Neural cell (in vitro differentiated cells): ENCODE measurements at regions not wholly inside any gene's neighbourhood (a gene's known extent, or its start where the extent isn't known, plus 50 kb on each side); places are given as distances from the start of the nearest gene placed in this dataset.

Source experiments
- H2AFZ ChIP-seq: fragments of 200-600, 300-800 bp; sonication (generic), shearing (Covaris generic); 2 replicates; pipeline ENCODE4 v1.6.0; 2014; ENCODE audit warnings: low read depth, mild to moderate bottlenecking, antibody characterized with exemption, low read length, moderate library complexity
- H3F3A ChIP-seq: fragments of 200-600 bp; shearing (Covaris generic); 2 replicates; pipeline ENCODE4 v1.6.1; 2016; ENCODE audit warnings: mild to moderate bottlenecking, moderate library complexity, mixed read lengths, antibody characterized with exemption, low read length; ENCODE audit not compliant: insufficient read depth, poor library complexity, severe bottlenecking
- H3K27ac ChIP-seq: fragments of 200-600, 300-800 bp; sonication (generic), shearing (Covaris generic); 2 replicates; pipeline ENCODE4 v1.5.1; 2014; ENCODE audit warnings: mild to moderate bottlenecking, low read length, moderate library complexity
- H3K27me3 ChIP-seq: fragments of 300-800, 200-600 bp; sonication (generic), shearing (Covaris generic); 2 replicates; pipeline ENCODE4 v1.6.0; 2014; ENCODE audit warnings: mild to moderate bottlenecking, low read depth, low read length, moderate library complexity; ENCODE audit not compliant: insufficient read depth
- H3K36me3 ChIP-seq: fragments of 300-800, 200-600 bp; sonication (generic), shearing (Covaris generic); 2 replicates; pipeline ENCODE4 v1.5.1; 2014; ENCODE audit warnings: mild to moderate bottlenecking, antibody characterized with exemption, low read length, moderate library complexity; ENCODE audit not compliant: insufficient read depth
- H3K4me2 ChIP-seq: fragments of 300-800, 200-600 bp; sonication (generic), shearing (Covaris generic); 2 replicates; pipeline ENCODE4 v1.6.0; 2014; ENCODE audit warnings: mild to moderate bottlenecking, low read length
- H3K4me3 ChIP-seq: fragments of 300-800, 200-600 bp; sonication (generic), shearing (Covaris generic); 2 replicates; pipeline ENCODE4 v1.5.1; 2014; ENCODE audit warnings: mild to moderate bottlenecking, low read length, moderate library complexity
- H3K79me2 ChIP-seq: fragments of 200-600 bp; shearing (Covaris generic); replicated peaks from 2 replicates; pipeline ENCODE4 v1.6.0; 2014; ENCODE audit warnings: mild to moderate bottlenecking, low read length, moderate library complexity; ENCODE audit not compliant: insufficient read depth
- H3K9ac ChIP-seq: fragments of 300-800, 200-600 bp; sonication (generic), shearing (Covaris generic); 2 replicates; pipeline ENCODE4 v1.6.1; 2016; ENCODE audit warnings: mild to moderate bottlenecking, low read length, mixed read lengths
- H3K9me2 ChIP-seq: fragments of 200-600 bp; shearing (Covaris generic); 2 replicates; pipeline ENCODE4 v1.6.1; 2016; ENCODE audit warnings: mild to moderate bottlenecking, low read length, mixed read lengths; ENCODE audit not compliant: insufficient read depth
- H3K9me3 ChIP-seq: fragments of 200-600, 300-800 bp; sonication (generic), shearing (Covaris generic); 2 replicates; pipeline ENCODE4 v1.6.1; 2016; ENCODE audit warnings: mild to moderate bottlenecking, mixed run types, low read length, moderate library complexity, mixed read lengths
- H4K20me1 ChIP-seq: fragments of 200-600 bp; shearing (Covaris generic); 2 replicates; pipeline ENCODE4 v1.6.1; 2016; ENCODE audit warnings: mild to moderate bottlenecking, mixed run types; ENCODE audit not compliant: insufficient read depth
- EP300 ChIP-seq: fragments of 450-650 bp; conservative IDR thresholded peaks from 2 replicates; pipeline ENCODE4 v1.6.1; 2014; ENCODE audit warnings: antibody characterized with exemption, mild to moderate bottlenecking, moderate library complexity; ENCODE audit not compliant: poor library complexity, severe bottlenecking
- EZH2 ChIP-seq: fragments of 200-600, 300-800 bp; shearing (Covaris generic), sonication (generic); IDR thresholded peaks from 2 replicates; pipeline ENCODE4 v1.6.1; 2014; ENCODE audit warnings: antibody characterized with exemption, low read length, borderline replicate concordance, mild to moderate bottlenecking; ENCODE audit not compliant: insufficient read depth, poor library complexity, severe bottlenecking
- MXI1 ChIP-seq: fragments of 450-650 bp; conservative IDR thresholded peaks from 2 replicates; pipeline ENCODE4 v1.6.1; 2014; ENCODE audit warnings: antibody characterized with exemption, mild to moderate bottlenecking; ENCODE audit not compliant: poor library complexity, severe bottlenecking
- POLR2AphosphoS5 ChIP-seq: IDR thresholded peaks from 2 replicates; pipeline ENCODE4 v1.6.1; 2012
- RAD21 ChIP-seq: fragments of 450-650 bp; conservative IDR thresholded peaks from 2 replicates; pipeline ENCODE4 v1.6.1; 2014; ENCODE audit warnings: antibody characterized with exemption, mild to moderate bottlenecking, moderate library complexity
- SMC3 ChIP-seq: fragments of 450-650 bp; conservative IDR thresholded peaks from 2 replicates; pipeline ENCODE4 v1.6.1; 2014; ENCODE audit warnings: antibody characterized with exemption, mild to moderate bottlenecking, moderate library complexity; ENCODE audit not compliant: poor library complexity
- TAF1 ChIP-seq: IDR thresholded peaks from 2 replicates; pipeline ENCODE4 v1.6.1; 2012; ENCODE audit warnings: low read depth
- TF ChIP-seq, protein P1 (sequence below): IDR thresholded peaks from 2 replicates; pipeline ENCODE4 v1.6.1; 2012; ENCODE audit warnings: borderline replicate concordance
- TF ChIP-seq, protein P2 (sequence below): fragments of 450-650 bp; IDR thresholded peaks from 2 replicates; pipeline ENCODE4 v1.5.1; 2014; ENCODE audit warnings: antibody characterized with exemption, mild to moderate bottlenecking, moderate library complexity; ENCODE audit not compliant: poor library complexity, severe bottlenecking

DNA sequence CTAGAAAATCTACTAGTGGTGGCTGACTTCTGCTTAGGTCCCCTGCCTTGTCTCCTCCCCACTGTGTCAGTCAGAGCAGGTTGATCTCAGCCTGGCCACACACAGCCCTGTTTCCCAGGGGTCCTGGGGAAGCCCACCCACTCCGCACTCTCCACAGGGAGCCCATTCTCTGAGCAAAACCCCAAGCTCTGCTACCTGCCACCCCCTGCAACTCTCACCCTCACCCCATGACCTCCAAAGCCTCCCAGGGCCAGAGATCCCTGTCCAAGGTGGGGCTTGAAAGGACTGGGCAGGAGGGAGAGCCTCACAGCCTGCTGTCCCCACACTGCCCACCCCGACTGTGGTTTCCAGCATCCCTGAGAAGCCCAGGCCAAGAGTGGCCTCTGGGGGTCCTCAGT, 58.8 kb upstream of the ZNF536 start:
- Histone ChIP-seq H3K4me3 (no peak overlapping the region), H3K27ac (no peak overlapping the region), H3F3A (no peaks in the 10 kb centered on the region), H3K36me3 (no peaks in the 10 kb centered on the region), H3K79me2 (no peaks in the 10 kb centered on the region), H4K20me1 (no peaks in the 10 kb centered on the region), H2AFZ (no peak overlapping the region), H3K9ac (no peak overlapping the region), H3K4me2 (no peak overlapping the region), H3K9me2 (no peaks in the 10 kb centered on the region), H3K27me3 (no peaks in the 10 kb centered on the region), H3K9me3 (peaks cover 9% of the 10 kb centered on the region)
- TF ChIP-seq EP300 (no peak), RAD21 (no peak)
- TF ChIP-seq, protein P1, sequence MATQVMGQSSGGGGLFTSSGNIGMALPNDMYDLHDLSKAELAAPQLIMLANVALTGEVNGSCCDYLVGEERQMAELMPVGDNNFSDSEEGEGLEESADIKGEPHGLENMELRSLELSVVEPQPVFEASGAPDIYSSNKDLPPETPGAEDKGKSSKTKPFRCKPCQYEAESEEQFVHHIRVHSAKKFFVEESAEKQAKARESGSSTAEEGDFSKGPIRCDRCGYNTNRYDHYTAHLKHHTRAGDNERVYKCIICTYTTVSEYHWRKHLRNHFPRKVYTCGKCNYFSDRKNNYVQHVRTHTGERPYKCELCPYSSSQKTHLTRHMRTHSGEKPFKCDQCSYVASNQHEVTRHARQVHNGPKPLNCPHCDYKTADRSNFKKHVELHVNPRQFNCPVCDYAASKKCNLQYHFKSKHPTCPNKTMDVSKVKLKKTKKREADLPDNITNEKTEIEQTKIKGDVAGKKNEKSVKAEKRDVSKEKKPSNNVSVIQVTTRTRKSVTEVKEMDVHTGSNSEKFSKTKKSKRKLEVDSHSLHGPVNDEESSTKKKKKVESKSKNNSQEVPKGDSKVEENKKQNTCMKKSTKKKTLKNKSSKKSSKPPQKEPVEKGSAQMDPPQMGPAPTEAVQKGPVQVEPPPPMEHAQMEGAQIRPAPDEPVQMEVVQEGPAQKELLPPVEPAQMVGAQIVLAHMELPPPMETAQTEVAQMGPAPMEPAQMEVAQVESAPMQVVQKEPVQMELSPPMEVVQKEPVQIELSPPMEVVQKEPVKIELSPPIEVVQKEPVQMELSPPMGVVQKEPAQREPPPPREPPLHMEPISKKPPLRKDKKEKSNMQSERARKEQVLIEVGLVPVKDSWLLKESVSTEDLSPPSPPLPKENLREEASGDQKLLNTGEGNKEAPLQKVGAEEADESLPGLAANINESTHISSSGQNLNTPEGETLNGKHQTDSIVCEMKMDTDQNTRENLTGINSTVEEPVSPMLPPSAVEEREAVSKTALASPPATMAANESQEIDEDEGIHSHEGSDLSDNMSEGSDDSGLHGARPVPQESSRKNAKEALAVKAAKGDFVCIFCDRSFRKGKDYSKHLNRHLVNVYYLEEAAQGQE: no peak
- TF ChIP-seq, protein P2, sequence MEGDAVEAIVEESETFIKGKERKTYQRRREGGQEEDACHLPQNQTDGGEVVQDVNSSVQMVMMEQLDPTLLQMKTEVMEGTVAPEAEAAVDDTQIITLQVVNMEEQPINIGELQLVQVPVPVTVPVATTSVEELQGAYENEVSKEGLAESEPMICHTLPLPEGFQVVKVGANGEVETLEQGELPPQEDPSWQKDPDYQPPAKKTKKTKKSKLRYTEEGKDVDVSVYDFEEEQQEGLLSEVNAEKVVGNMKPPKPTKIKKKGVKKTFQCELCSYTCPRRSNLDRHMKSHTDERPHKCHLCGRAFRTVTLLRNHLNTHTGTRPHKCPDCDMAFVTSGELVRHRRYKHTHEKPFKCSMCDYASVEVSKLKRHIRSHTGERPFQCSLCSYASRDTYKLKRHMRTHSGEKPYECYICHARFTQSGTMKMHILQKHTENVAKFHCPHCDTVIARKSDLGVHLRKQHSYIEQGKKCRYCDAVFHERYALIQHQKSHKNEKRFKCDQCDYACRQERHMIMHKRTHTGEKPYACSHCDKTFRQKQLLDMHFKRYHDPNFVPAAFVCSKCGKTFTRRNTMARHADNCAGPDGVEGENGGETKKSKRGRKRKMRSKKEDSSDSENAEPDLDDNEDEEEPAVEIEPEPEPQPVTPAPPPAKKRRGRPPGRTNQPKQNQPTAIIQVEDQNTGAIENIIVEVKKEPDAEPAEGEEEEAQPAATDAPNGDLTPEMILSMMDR: no peak

DNA sequence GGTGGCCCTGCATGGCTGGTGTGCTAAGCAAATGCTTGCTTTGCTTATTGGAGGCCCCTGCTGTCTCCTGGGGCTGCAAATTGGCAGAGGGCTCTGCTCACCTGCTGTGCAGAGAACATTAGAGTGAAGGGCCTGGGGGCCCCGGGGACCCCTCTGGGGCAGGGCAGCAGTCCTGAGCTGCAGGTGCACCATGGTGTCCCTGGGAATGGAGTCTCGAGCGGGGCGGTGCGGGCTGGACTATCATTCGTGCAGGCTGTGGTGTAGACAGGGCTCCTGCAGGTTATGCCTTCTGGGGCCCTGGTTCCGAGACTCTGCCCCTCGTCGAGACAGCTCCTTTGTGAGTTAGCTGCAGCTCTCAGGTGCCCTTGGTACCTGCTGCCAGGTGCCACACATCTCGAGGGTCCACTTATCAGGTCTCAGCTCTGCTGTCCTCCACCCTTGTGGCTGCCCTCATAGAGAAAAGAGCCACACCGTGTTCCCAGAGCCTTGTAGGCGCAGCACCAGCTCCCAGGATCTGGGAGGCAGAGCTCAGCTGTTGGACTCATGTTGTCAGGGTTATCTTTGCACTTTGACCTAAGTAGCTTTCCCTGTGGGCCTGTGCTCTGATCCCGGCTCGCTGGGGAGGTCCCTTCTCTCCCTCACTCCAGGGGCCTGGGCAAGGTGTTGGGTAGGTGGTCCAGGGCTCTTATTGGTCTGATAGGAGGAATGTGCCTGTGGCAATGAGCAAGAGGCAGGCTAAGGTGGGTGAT, 58.0 kb upstream of the ZNF536 start:
- Histone ChIP-seq H3K9me2 (no peaks in the 10 kb centered on the region), H2AFZ (no peak overlapping the region), H3K79me2 (no peaks in the 10 kb centered on the region), H3K9ac (no peak overlapping the region), H3K4me3 (no peak overlapping the region), H3F3A (no peaks in the 10 kb centered on the region), H3K4me2 (no peak overlapping the region), H3K36me3 (no peaks in the 10 kb centered on the region), H3K9me3 (peaks cover 9% of the 10 kb centered on the region), H3K27me3 (no peaks in the 10 kb centered on the region), H3K27ac (no peak overlapping the region), H4K20me1 (no peaks in the 10 kb centered on the region)
- TF ChIP-seq POLR2AphosphoS5: no peak
- no peak for TF ChIP-seq MXI1
- TF ChIP-seq, protein P1: no peak
- TF ChIP-seq SMC3: no peak
- no peak for TF ChIP-seq TAF1
- no peak for TF ChIP-seq RAD21
- TF ChIP-seq EZH2: no peak
- TF ChIP-seq EP300: no peak
- TF ChIP-seq, protein P2: no peak
